IMR-90 (cell line): ENCODE measurements at regions not wholly inside any gene's neighbourhood (a gene's known extent, or its start where the extent isn't known, plus 50 kb on each side); places are given as distances from the start of the nearest gene placed in this dataset.

Experiments
- ATAC-seq: fragments of 200-7000 bp; cut with Tn5 transposase; 2 replicates; pipeline ENCODE4 v1.9.1; 2020; ENCODE audit warnings: low read depth, mild to moderate bottlenecking, moderate library complexity
- BruUV-seq: library from RNA; stranded (reverse); fragments of 400-500 nt; replicated peaks from 2 replicates; lab custom pipeline; 2021; lab: Mats Ljungman, UMichigan
- CTCF ChIA-PET: fragments of 300-600 bp; formaldehyde crosslinking; extraction: SDS; loops from one replicate; lab custom pipeline; 2021; ENCODE audit warnings: antibody characterized with exemption; lab: Yijun Ruan, JAX
- POLR2A ChIA-PET: fragments of 300-600 bp; sonication (Branson Sonifier 250); formaldehyde crosslinking; loops from one replicate; lab custom pipeline; 2022; ENCODE audit warnings: antibody characterized with exemption; ENCODE audit not compliant: unreplicated experiment; lab: Charles Lee
- DNase-seq: peaks from one replicate; pipeline ENCODE4 v3.0.0; 2013
- H2AFZ ChIP-seq: replicated peaks from 2 replicates; pipeline ENCODE3; 2013; ENCODE audit warnings: low read length, mild to moderate bottlenecking; ENCODE audit not compliant: poor library complexity
- H2AK5ac ChIP-seq: 2 replicates; pipeline ENCODE4 v1.6.1; 2013; ENCODE audit warnings: low read depth, low read length, inconsistent platforms
- H2AK9ac ChIP-seq: replicated peaks from 2 replicates; pipeline ENCODE3; 2013; ENCODE audit warnings: mild to moderate bottlenecking, low read depth, low read length, moderate library complexity; ENCODE audit not compliant: poor library complexity
- H2BK120ac ChIP-seq: 2 replicates; pipeline ENCODE4 v1.6.1; 2013; ENCODE audit warnings: low read depth, low read length, inconsistent platforms
- H2BK15ac ChIP-seq: 3 replicates; pipeline ENCODE4 v1.6.1; 2013; ENCODE audit warnings: low read depth, low read length, inconsistent platforms
- H2BK20ac ChIP-seq: 2 replicates; pipeline ENCODE4 v1.6.1; 2013; ENCODE audit warnings: low read depth, mild to moderate bottlenecking, inconsistent platforms, low read length, moderate library complexity
- H2BK5ac ChIP-seq: 2 replicates; pipeline ENCODE4 v1.6.1; 2013; ENCODE audit warnings: mild to moderate bottlenecking, low read depth, low read length, inconsistent platforms; ENCODE audit not compliant: poor library complexity, severe bottlenecking
- H3K14ac ChIP-seq: replicated peaks from 2 replicates; pipeline ENCODE4 v1.6.1; 2013; ENCODE audit warnings: low read depth, low read length, inconsistent platforms
- H3K18ac ChIP-seq: 2 replicates; pipeline ENCODE4 v1.6.1; 2013; ENCODE audit warnings: low read depth, low read length, control low read depth
- H3K23ac ChIP-seq: 2 replicates; pipeline ENCODE4 v1.6.1; 2013; ENCODE audit warnings: low read depth, low read length, inconsistent platforms
- H3K27ac ChIP-seq: 2 replicates; pipeline ENCODE4 v1.5.1; 2013; ENCODE audit warnings: mild to moderate bottlenecking, control low read depth, low read length; ENCODE audit not compliant: insufficient read depth
- H3K27me3 ChIP-seq: 2 replicates; pipeline ENCODE4 v1.6.1; 2013; ENCODE audit warnings: low read length; ENCODE audit not compliant: control insufficient read depth, insufficient read depth
- H3K36me3 ChIP-seq: 2 replicates; pipeline ENCODE4 v1.6.1; 2013; ENCODE audit warnings: low read length, mixed read lengths; ENCODE audit not compliant: control insufficient read depth, insufficient read depth
- H3K4ac ChIP-seq: 2 replicates; pipeline ENCODE4 v1.6.1; 2013; ENCODE audit warnings: low read depth, low read length, inconsistent platforms
- H3K4me1 ChIP-seq: 2 replicates; pipeline ENCODE4 v1.6.1; 2013; ENCODE audit warnings: low read length, mixed read lengths; ENCODE audit not compliant: control insufficient read depth, insufficient read depth
- H3K4me2 ChIP-seq: 2 replicates; pipeline ENCODE4 v1.6.1; 2013; ENCODE audit warnings: low read depth, mild to moderate bottlenecking, control low read depth, low read length, moderate library complexity
- H3K4me3 ChIP-seq: 2 replicates; pipeline ENCODE4 v1.5.1; 2013; ENCODE audit warnings: low read depth, mild to moderate bottlenecking, control low read depth, low read length, moderate library complexity; ENCODE audit not compliant: insufficient read depth
- H3K56ac ChIP-seq: 2 replicates; pipeline ENCODE4 v1.6.1; 2013; ENCODE audit warnings: low read length, inconsistent platforms; ENCODE audit not compliant: insufficient read depth; ENCODE audit errors: extremely low read depth
- H3K79me1 ChIP-seq, 2 experiments: 2 replicates each; pipeline ENCODE4 v1.6.1; 2013; ENCODE audit warnings: low read length in 2 of 2, inconsistent platforms in 1 of 2, low read depth in 1 of 2
- H3K9ac ChIP-seq: 2 replicates; pipeline ENCODE4 v1.6.1; 2013; ENCODE audit warnings: low read depth, low read length, control low read depth
- H3K9me1 ChIP-seq: 2 replicates; pipeline ENCODE4 v1.6.1; 2013; ENCODE audit warnings: low read length, inconsistent platforms; ENCODE audit not compliant: insufficient read depth
- H3K9me3 ChIP-seq: 2 replicates; pipeline ENCODE4 v1.6.1; 2013; ENCODE audit warnings: low read length; ENCODE audit not compliant: control insufficient read depth, insufficient read depth
- H4K20me1 ChIP-seq: 2 replicates; pipeline ENCODE4 v1.6.1; 2013; ENCODE audit warnings: low read length, inconsistent platforms; ENCODE audit not compliant: insufficient read depth
- H4K5ac ChIP-seq: 2 replicates; pipeline ENCODE4 v1.6.1; 2013; ENCODE audit warnings: mild to moderate bottlenecking, low read depth, low read length, control low read depth
- H4K8ac ChIP-seq, 2 experiments: 2 replicates each; pipeline ENCODE4 v1.6.1; 2013; ENCODE audit warnings: low read depth in 2 of 2, low read length in 2 of 2, control low read depth in 1 of 2, inconsistent platforms in 1 of 2
- H4K91ac ChIP-seq: 2 replicates; pipeline ENCODE4 v1.6.1; 2013; ENCODE audit warnings: low read depth, low read length, inconsistent platforms; ENCODE audit not compliant: insufficient read depth
- BHLHE40 ChIP-seq: fragments of 150-350 bp; IDR thresholded peaks from 2 replicates; pipeline ENCODE4 v1.6.1; 2016; ENCODE audit warnings: mild to moderate bottlenecking, low read depth, low read length
- CEBPB ChIP-seq: IDR thresholded peaks from 2 replicates; pipeline ENCODE4 v1.6.1; 2012; ENCODE audit warnings: low read depth, low read length, improper control_type of control experiment
- CHD1 ChIP-seq: IDR thresholded peaks from 2 replicates; pipeline ENCODE4 v1.6.1; 2012; ENCODE audit warnings: low read depth, low read length, improper control_type of control experiment
- CTCF ChIP-seq: conservative IDR thresholded peaks from 2 replicates; pipeline ENCODE4 v1.5.1; 2012; ENCODE audit warnings: mild to moderate bottlenecking, low read depth, low read length, improper control_type of control experiment
- ELK1 ChIP-seq: fragments of 150-350 bp; IDR thresholded peaks from 2 replicates; pipeline ENCODE4 v1.6.1; 2016; ENCODE audit warnings: low read depth, mild to moderate bottlenecking, low read length, moderate library complexity, borderline replicate concordance
- FOS ChIP-seq: fragments of 150-350 bp; IDR thresholded peaks from 2 replicates; pipeline ENCODE4 v1.6.1; 2016; ENCODE audit warnings: low read depth, low read length
- MAFK ChIP-seq: IDR thresholded peaks from 2 replicates; pipeline ENCODE4 v1.6.1; 2012; ENCODE audit warnings: low read depth, low read length, improper control_type of control experiment
- MAZ ChIP-seq: IDR thresholded peaks from 2 replicates; pipeline ENCODE4 v1.6.1; 2012; ENCODE audit warnings: low read depth, mild to moderate bottlenecking, low read length, improper control_type of control experiment, moderate library complexity, borderline replicate concordance
- MXI1 ChIP-seq: IDR thresholded peaks from 2 replicates; pipeline ENCODE4 v1.6.1; 2012; ENCODE audit warnings: low read depth, mild to moderate bottlenecking, low read length, moderate library complexity, borderline replicate concordance
- NFE2L2 ChIP-seq: fragments of 150-350 bp; IDR thresholded peaks from 2 replicates; pipeline ENCODE4 v1.6.1; 2016; ENCODE audit warnings: low read depth, mild to moderate bottlenecking, low read length
- POLR2A ChIP-seq: IDR thresholded peaks from 2 replicates; pipeline ENCODE4 v1.6.1; 2012; ENCODE audit warnings: mild to moderate bottlenecking, low read depth, low read length
- RAD21 ChIP-seq: IDR thresholded peaks from 2 replicates; pipeline ENCODE4 v1.6.1; 2012; ENCODE audit warnings: low read length, improper control_type of control experiment
- RCOR1 ChIP-seq: IDR thresholded peaks from 2 replicates; pipeline ENCODE4 v1.6.1; 2012; ENCODE audit warnings: mild to moderate bottlenecking, low read length, improper control_type of control experiment; ENCODE audit not compliant: insufficient replicate concordance
- RFX5 ChIP-seq: IDR thresholded peaks from 2 replicates; pipeline ENCODE4 v1.8.0; 2012; ENCODE audit warnings: low read depth, mild to moderate bottlenecking, low read length, moderate library complexity
- SMC3 ChIP-seq: fragments of 150-350 bp; IDR thresholded peaks from 2 replicates; pipeline ENCODE4 v1.6.1; 2016; ENCODE audit warnings: low read depth, mild to moderate bottlenecking, antibody characterized with exemption, low read length, moderate library complexity
- USF2 ChIP-seq: fragments of 150-350 bp; IDR thresholded peaks from 2 replicates; pipeline ENCODE4 v1.6.1; 2017; ENCODE audit warnings: mild to moderate bottlenecking, antibody characterized with exemption, low read length, low read depth
- WGBS, 2 experiments: methylation state at CpG; one replicate each; pipeline versions ENCODE4 v1.1.5 to v1.1.7; 2013; ENCODE audit warnings: missing lambda C conversion rate in 2 of 2; ENCODE audit not compliant: insufficient read length in 1 of 2; ENCODE audit errors: extremely low coverage in 2 of 2; 5-methylcytosine and 5-hydroxymethylcytosine counted together
- dilution Hi-C: fragments of 300-500 bp; cut with HindIII; formaldehyde crosslinking; loops from one replicate; pipeline ENCODE4 v1.14.3; 2018; ENCODE audit warnings: low sequenced_read_pairs; ENCODE audit not compliant: unreplicated experiment
- in situ Hi-C: fragments of 300-500 bp; cut with MboI; formaldehyde crosslinking; loops from 3 replicates; pipeline ENCODE4 v1.14.3; 2019; ENCODE audit warnings: low sequenced_read_pairs, inconsistent platforms, mixed read lengths
- intact Hi-C: fragments of 100-400 bp; cut with micrococcal nuclease; formaldehyde crosslinking; loops from 2 replicates; pipeline ENCODE4 v1.10.0; 2022

- no peak overlapping the region for H2AK5ac ChIP-seq
- H3K27ac ChIP-seq, result no peak overlapping the region
- H3K14ac ChIP-seq, result no peak overlapping the region
- CTCF ChIA-PET, result no interaction called here
- H3K9ac ChIP-seq, result no peak overlapping the region
- no peak overlapping the region for H2BK5ac ChIP-seq
- no peak overlapping the region for H3K4me2 ChIP-seq
- no peak overlapping the region for H3K23ac ChIP-seq
- no peak overlapping the region for H2AFZ ChIP-seq
- H3K56ac ChIP-seq, result no peak overlapping the region
- H2BK20ac ChIP-seq, result no peak overlapping the region
- H3K4ac ChIP-seq, result no peak overlapping the region
- TF ChIP-seq CHD1 (no peak), SMC3 (no peak), POLR2A (no peak), RCOR1 (no peak), MXI1 (no peak), FOS (no peak), CTCF (no peak), USF2 (no peak), ELK1 (no peak), NFE2L2 (no peak), RFX5 (no peak), MAFK (no peak), CEBPB (no peak), RAD21 (no peak), MAZ (no peak), BHLHE40 (no peak)
- H3K36me3 ChIP-seq, result no peaks in the 10 kb centered on the region
- POLR2A ChIA-PET, result no interaction called here
- no peak overlapping the region for H4K8ac ChIP-seq
- H3K4me1 ChIP-seq, result no peaks in the 10 kb centered on the region
- BruUV-seq, result no TSS peak
- dilution Hi-C loops (no loop called here), intact Hi-C loops (no loop called here), in situ Hi-C loops (no loop called here)
- peaks cover 6% of the 10 kb centered on the region for H3K9me3 ChIP-seq
- WGBS, 2 experiments, result no CpG with 5 or more reads among the region's 2 CpGs
- no peak overlapping the region for H3K18ac ChIP-seq
- ATAC-seq (no peak), DNase-seq (no peak)
- H4K20me1 ChIP-seq, result no peaks in the 10 kb centered on the region
- no peak overlapping the region for H2BK120ac ChIP-seq
- no peaks in the 10 kb centered on the region for H3K79me1 ChIP-seq
- H4K91ac ChIP-seq, result no peak overlapping the region
- H4K5ac ChIP-seq, result no peak overlapping the region
- no peak overlapping the region for H2BK15ac ChIP-seq
- H3K4me3 ChIP-seq, result no peak overlapping the region
- no peak overlapping the region for H2AK9ac ChIP-seq
- no peaks in the 10 kb centered on the region for H3K9me1 ChIP-seq
- H3K27me3 ChIP-seq, result no peaks in the 10 kb centered on the region
These were observed 1413.8 kb downstream of the SI start for GRCh38 chr3:163664466-163664865.
